CD4-positive, alpha-beta T cell treated with Interleukin-4 for 1 hour (primary cell): ENCODE measurements at regions not wholly inside any gene's neighbourhood (a gene's known extent, or its start where the extent isn't known, plus 50 kb on each side); places are given as distances from the start of the nearest gene placed in this dataset.

Experiments used
- DNase-seq, 2 donors: peaks; one replicate each; pipeline ENCODE4 v3.0.0-alpha.2; 2020 to 2022

- no peak for DNase-seq
These were observed 63.4 kb upstream of the SPTBN1 start for GRCh38 chr2:54392555-54393324.

- DNase-seq = peak in 1 of 2 donors; percentile 36
These were observed 61.7 kb upstream of the SPTBN1 start for GRCh38 chr2:54394392-54394791.

- no peak for DNase-seq
These were observed 60.0 kb upstream of the SPTBN1 start for GRCh38 chr2:54396107-54396506.

- DNase-seq = no peak
These were observed 59.3 kb upstream of the SPTBN1 start for GRCh38 chr2:54396798-54397197.

DNA sequence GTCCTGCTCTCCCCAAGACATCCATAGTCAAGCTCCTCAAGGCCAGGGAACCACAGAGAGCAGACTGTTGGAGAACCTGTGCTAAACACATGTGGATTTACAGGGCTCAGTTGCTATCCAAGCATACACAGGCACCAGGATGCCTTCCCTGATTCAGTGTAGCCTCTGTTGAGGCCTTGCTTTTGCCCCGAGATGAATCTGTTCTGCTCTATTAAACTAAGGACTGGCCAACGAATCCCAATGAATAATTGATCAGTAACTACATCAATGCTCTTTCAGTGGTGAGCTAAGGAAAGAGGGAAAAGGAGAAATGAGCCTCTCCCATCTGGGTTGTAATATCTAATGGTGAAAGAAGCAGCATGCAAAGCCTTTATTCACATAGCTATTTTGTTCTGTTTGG, 58.7 kb upstream of the SPTBN1 start:
- no peak for DNase-seq

GRCh38 chr2:54401554-54401953, 54.6 kb upstream of the SPTBN1 start:
- DNase-seq = no peak

GRCh38 chr2:54402350-54402749, 53.8 kb upstream of the SPTBN1 start:
- no peak for DNase-seq

DNA sequence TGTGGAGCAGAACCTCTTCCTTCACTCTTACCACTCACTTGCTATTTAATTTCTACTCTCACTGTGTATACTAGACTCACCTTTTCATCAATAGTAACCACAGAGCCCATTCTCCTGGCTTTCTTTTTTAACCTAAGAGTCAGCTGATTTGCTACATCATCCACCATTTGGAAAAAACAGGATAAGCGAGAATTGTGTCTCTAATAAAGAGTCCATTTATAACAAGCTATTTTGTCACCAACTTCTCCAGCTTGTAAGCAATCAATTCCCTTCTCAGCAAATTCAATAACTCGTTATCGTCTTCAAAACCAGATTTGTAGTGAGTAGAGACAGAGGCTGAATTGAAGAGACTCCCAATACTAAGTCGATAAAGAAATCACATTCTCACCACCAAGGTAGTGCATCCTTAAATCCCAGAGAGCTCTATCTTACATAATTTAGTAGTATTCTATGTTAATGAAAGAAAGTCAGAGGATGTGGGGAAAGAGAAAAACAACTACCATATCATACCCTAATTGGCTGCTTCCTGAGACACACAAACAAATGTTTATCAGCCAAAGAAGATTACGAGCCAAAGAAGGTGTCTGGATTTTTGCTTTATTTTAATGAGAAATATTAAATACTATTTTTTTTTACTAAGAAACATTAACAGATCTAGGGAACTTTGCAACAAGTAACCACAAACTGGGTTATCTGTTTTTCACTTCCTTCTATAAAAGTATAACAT, 52.5 kb upstream of the SPTBN1 start:
- no peak for DNase-seq

DNA sequence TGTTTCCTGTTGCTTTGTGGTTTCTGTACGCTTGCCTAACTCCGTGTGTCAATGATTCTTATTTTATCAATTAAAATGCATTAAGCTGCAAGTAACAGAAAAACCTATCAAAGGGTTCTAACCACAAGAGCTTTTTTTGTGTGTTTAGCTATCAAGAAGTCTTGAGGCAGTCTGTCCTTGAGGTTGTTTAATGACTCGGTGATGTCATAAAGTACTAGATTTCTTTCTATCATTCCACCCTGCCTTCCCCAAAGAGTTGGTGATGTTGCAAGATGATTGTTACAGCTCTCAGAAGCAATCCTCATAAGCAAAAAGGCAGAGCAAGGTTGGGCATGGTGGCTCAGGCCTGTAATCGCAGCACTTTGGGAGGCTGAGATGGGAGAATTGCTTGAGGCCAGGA, 51.9 kb upstream of the SPTBN1 start:
- DNase-seq = no peak

DNA sequence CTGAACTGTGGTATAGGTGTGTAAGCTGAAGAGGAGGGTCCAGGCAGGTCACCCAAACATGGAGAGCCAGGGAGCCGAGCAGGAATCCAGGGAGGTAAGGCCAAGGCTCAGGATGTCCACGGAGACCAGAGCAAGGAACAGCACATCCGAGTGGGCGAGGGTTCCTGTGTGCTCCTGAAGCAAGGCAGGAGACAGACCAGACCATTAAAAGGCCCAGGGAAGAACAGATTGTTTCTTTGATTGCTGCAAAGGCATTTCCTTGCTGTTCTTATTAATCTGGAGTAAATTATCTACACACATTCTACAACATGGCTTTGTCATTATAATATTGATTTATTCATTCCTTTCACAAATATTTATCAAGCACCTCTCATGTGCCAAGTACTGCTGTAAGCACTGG, 50.1 kb upstream of the SPTBN1 start:
- DNase-seq = no peak
